ENCODE measurements at regions not wholly inside any gene's neighbourhood (a gene's known extent, or its start where the extent isn't known, plus 50 kb on each side); places are given as distances from the start of the nearest gene placed in this dataset.
"Not testable (repeated sequence)": the region's sequence is repeated elsewhere in the genome, so short reads cannot be mapped to it uniquely, and the experiment has no call there.

GRCh38 chr6:76856065-76856464 is 607.2 kb downstream of the HTR1B start:
- no peak overlapping the region for H3K4me3 ChIP-seq (ENCODE audit: low read depth, low read length)
- DNase-seq (ENCODE audit: low read depth): no peak
- no peak for TF ChIP-seq CTCF (IDR thresholded peaks at IDR 0.05; ENCODE audit: insufficient read depth, low read depth, low read length)

DNA sequence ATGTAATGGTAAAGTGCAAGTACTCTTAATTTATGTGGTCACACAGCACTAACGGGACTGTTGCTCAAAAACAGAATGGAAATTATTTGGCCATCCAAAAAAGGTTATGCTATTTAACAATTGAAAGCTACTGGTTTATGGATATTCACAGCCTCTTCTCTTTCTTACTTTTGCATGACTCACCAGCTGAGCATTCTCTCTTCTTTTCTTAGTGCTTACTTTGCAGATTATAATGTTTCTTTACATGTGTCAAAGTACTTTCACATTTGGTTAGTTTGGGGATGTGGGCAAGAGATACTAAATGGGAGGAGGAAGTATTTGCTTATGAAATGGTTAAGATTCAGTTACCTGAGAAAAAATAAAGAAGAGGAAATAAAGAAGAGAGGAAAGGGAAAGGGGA is 610.5 kb downstream of the HTR1B start:
- H3K4me3 ChIP-seq (ENCODE audit: low read depth, low read length): no peak overlapping the region
- peak; percentile 44 for DNase-seq (ENCODE audit: low read depth)
- no peak for TF ChIP-seq CTCF (IDR thresholded peaks at IDR 0.05; ENCODE audit: insufficient read depth, low read depth, low read length)

DNA sequence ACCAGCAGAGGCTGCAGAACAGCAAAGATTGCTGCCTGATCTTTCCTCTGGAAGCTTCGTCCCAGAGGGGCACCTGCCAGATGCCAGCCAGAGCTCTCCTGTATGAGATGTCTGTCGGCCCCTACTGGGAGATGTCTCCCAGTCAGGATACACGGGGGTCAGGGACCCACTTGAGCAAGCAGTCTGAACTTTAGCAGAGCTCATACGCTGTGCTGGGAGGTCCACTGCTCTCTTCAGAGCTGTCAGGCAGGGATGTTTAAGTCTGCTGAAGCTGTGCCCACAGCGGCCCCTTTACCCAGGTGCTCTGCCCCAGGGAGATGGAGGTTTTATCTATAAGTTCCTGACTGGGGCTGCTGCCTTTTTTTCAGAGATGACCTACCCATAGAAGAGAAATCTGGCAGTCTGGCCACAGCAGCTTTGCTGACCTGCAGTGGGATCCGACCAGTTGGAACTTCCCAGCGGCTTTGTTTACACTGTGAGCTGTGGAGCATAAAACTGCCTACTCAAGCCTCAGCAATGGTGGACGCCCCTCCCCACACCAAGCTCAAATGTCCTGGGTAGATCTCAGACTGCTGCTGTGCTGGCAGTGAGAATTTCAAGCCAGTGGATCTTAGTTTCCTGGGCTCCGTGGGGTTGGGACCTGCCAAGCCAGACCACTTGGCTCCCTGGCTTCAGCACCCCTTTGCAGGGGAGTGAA is 613.9 kb downstream of the HTR1B start:
- not testable (repeated sequence) for H3K4me3 ChIP-seq (ENCODE audit: low read depth, low read length); DNase-seq (ENCODE audit: low read depth)

GRCh38 chr6:76843054-76843822 is 620.1 kb downstream of the HTR1B start:
- TF ChIP-seq CTCF (IDR thresholded peaks at IDR 0.05; ENCODE audit: insufficient read depth, low read depth, low read length): no peak
- no peak for DNase-seq (ENCODE audit: low read depth)
- no peak overlapping the region for H3K4me3 ChIP-seq (ENCODE audit: low read depth, low read length)

DNA sequence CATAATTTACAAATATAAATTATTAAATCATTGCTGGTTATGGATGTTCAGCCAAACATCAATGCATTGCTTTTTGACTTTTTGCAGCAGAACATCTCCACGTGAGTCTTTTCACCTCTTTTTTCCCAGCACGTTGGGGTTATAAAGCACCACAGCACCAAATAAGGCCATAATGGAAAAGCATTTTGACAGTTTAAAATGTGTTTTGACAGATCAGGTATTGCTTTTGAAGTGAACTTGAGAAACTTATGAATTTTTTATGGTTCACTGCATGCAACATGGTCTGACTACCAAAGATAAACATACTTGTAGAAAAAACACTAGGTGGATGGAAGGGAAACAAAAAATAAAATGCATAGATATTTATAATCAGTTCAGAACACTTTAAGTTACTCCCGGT is 622.4 kb downstream of the HTR1B start:
- no peak overlapping the region for H3K4me3 ChIP-seq (ENCODE audit: low read depth, low read length)
- no peak for TF ChIP-seq CTCF (IDR thresholded peaks at IDR 0.05; ENCODE audit: insufficient read depth, low read depth, low read length)
- no peak for DNase-seq (ENCODE audit: low read depth)

- H3K4me3 ChIP-seq (ENCODE audit: low read depth, low read length): no peak overlapping the region
- DNase-seq (ENCODE audit: low read depth): no peak
- no peak for TF ChIP-seq CTCF (IDR thresholded peaks at IDR 0.05; ENCODE audit: insufficient read depth, low read depth, low read length)
Measured at GRCh38 chr6:76840041-76840745, 623.1 kb downstream of the HTR1B start.

GRCh38 chr6:76839505-76839904 is 623.8 kb downstream of the HTR1B start:
- no peak for TF ChIP-seq CTCF (IDR thresholded peaks at IDR 0.05; ENCODE audit: insufficient read depth, low read depth, low read length)
- DNase-seq (ENCODE audit: low read depth): no peak

More at GRCh38 chr6:76839505-76839904, 623.8 kb downstream of the HTR1B start:
- no peak overlapping the region for H3K4me3 ChIP-seq (ENCODE audit: low read depth, low read length)
